Lung (tissue), 11 donors: ENCODE measurements at regions not wholly inside any gene's neighbourhood (a gene's known extent, or its start where the extent isn't known, plus 50 kb on each side); places are given as distances from the start of the nearest gene placed in this dataset.

Experiments used
- ATAC-seq: fragments of 200-7000 bp; cut with Tn5 transposase; one replicate; pipeline ENCODE4 v1.9.1; 2020; ENCODE audit warnings: moderate number of reproducible peaks; ENCODE audit not compliant: insufficient read depth, low FRiP score
- DNase-seq, 3 donors: peaks; one replicate each; pipeline ENCODE4 v3.0.0-alpha.2; 2013 to 2017
- H3K27ac ChIP-seq, 2 donors: one replicate each; pipeline ENCODE4 v1.5.1; 2013; ENCODE audit warnings: mild to moderate bottlenecking in 2 of 2, moderate library complexity in 2 of 2, control low read depth in 1 of 2, inconsistent platforms in 1 of 2, low read depth in 1 of 2, low read length in 1 of 2
- H3K27me3 ChIP-seq, 3 donors: one replicate each; pipeline ENCODE4 v1.5.1; 2013; ENCODE audit warnings: low read length in 2 of 3; ENCODE audit not compliant: control insufficient read depth in 3 of 3, insufficient read depth in 3 of 3
- H3K36me3 ChIP-seq, 4 donors: one replicate each; pipeline ENCODE4 v1.5.1; 2013; ENCODE audit warnings: low read length in 4 of 4, mild to moderate bottlenecking in 1 of 4, moderate library complexity in 1 of 4; ENCODE audit not compliant: control insufficient read depth in 4 of 4, insufficient read depth in 4 of 4
- H3K4me1 ChIP-seq, 5 donors: one replicate each; pipeline ENCODE4 v1.5.1; 2013; ENCODE audit warnings: low read length in 5 of 5, mild to moderate bottlenecking in 2 of 5, moderate library complexity in 1 of 5; ENCODE audit not compliant: control insufficient read depth in 5 of 5, insufficient read depth in 5 of 5
- H3K4me3 ChIP-seq: one replicate; pipeline ENCODE4 v1.5.1; 2013; ENCODE audit warnings: mild to moderate bottlenecking, control low read depth, moderate library complexity
- H3K9ac ChIP-seq, 2 donors: one replicate each; pipeline ENCODE4 v1.5.1; 2013; ENCODE audit warnings: low read length in 2 of 2, control low read depth in 1 of 2; ENCODE audit not compliant: insufficient read depth in 1 of 2
- H3K9me3 ChIP-seq, 4 donors: one replicate each; pipeline ENCODE4 v1.5.1; 2013; ENCODE audit warnings: low read length in 3 of 4, mild to moderate bottlenecking in 1 of 4, moderate library complexity in 1 of 4; ENCODE audit not compliant: control insufficient read depth in 4 of 4, insufficient read depth in 3 of 4
- CTCF ChIP-seq: IDR thresholded peaks from 2 replicates; pipeline ENCODE4 v1.5.1; 2012; ENCODE audit warnings: mild to moderate bottlenecking; ENCODE audit errors: control extremely low read depth, extremely low read depth
- WGBS, 2 donors: extraction: QIAGEN DNeasy Blood & Tissue Kit; methylation state at CpG; one replicate each; pipeline ENCODE4 v1.1.7; 2013; 5-methylcytosine and 5-hydroxymethylcytosine counted together
- donor health status: control.
- donor health status: control.
- donor health status: Bipolar disorder and iron deficiency.
- donor health status: healthy.
- donor health status: DM: yes; HTN: yes; CAD: no.

- WGBS, 2 donors: 88 to 94% methylated on average over 7 of the region's 7 CpGs
- Histone ChIP-seq H3K4me1 (peaks cover 0 to 11% (median 0%) of the 10 kb centered on the region in 5 donors), H3K27ac (no peak overlapping the region), H3K27me3 (no peaks in the 10 kb centered on the region), H3K9ac (no peak overlapping the region), H3K36me3 (no peaks in the 10 kb centered on the region), H3K9me3 (no peaks in the 10 kb centered on the region), H3K4me3 (no peak overlapping the region)
- no peak for TF ChIP-seq CTCF
- DNase-seq: no peak
- ATAC-seq: no peak
These were observed 218.8 kb downstream of the HAUS1 start for GRCh38 chr18:46322941-46323340.

- Histone ChIP-seq H3K27me3 (no peaks in the 10 kb centered on the region), H3K27ac (no peak overlapping the region), H3K36me3 (no peaks in the 10 kb centered on the region), H3K9me3 (no peaks in the 10 kb centered on the region), H3K4me3 (no peak overlapping the region), H3K9ac (no peak overlapping the region), H3K4me1 (peaks cover 0 to 11% (median 0%) of the 10 kb centered on the region in 5 donors)
- 74 to 82% methylated on average over 4 of the region's 4 CpGs for WGBS, 2 donors
- ATAC-seq (peak; percentile 77), DNase-seq (peak in 2 of 3 donors; percentile 26 to 52)
- TF ChIP-seq CTCF: no peak
These were observed 220.1 kb downstream of the HAUS1 start for GRCh38 chr18:46324087-46324955.

- H3K4me1 ChIP-seq: peaks cover 0 to 11% (median 0%) of the 10 kb centered on the region in 5 donors
- no peaks in the 10 kb centered on the region for H3K9me3 ChIP-seq
- H3K36me3 ChIP-seq: no peaks in the 10 kb centered on the region
- H3K9ac ChIP-seq: no peak overlapping the region
- no peak overlapping the region for H3K4me3 ChIP-seq
- DNase-seq (no peak), ATAC-seq (no peak)
- no peak for TF ChIP-seq CTCF
- no peaks in the 10 kb centered on the region for H3K27me3 ChIP-seq
- no peak overlapping the region for H3K27ac ChIP-seq
- WGBS, 2 donors: 92 to 94% methylated on average over 12 of the region's 12 CpGs
These were observed 221.7 kb downstream of the HAUS1 start for GRCh38 chr18:46325895-46326294.
